ENCODE measurements at regions not wholly inside any gene's neighbourhood (a gene's known extent, or its start where the extent isn't known, plus 50 kb on each side); places are given as distances from the start of the nearest gene placed in this dataset.

GRCh38 chr13:44141725-44142539, 231.7 kb upstream of the SERP2 start:
- intact Hi-C loops (cut with DNase I) = no loop called here

DNA sequence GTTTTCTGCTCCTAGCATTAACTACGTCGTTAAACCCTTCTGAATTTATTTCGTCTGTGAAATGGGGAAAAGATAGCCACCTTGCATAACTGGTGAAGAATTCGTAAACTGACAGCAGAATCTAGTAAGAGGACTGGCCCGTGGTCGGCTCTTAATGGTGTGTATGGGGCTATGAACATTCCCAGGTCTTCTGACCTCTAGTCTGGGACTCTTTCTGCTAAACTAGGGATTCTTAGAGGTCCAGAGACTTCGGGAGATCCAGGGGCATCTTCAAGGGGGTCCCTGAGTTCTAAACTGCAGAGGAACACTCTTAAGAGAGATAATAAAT, 231.1 kb upstream of the SERP2 start:
- H3K4me1 ChIP-seq = peaks cover 10% of the 10 kb centered on the region
- DNase-seq (no peak), ATAC-seq (peak in 1 of 2 donors; percentile 10)
- peak overlapping the region; percentile 54 for H3K4me3 ChIP-seq
- no peaks in the 10 kb centered on the region for H3K9me3 ChIP-seq
- no peaks in the 10 kb centered on the region for H3K27me3 ChIP-seq (ENCODE audit: low read depth)
- TF ChIP-seq CTCF (IDR thresholded peaks at IDR 0.05) = no peak
- H3K36me3 ChIP-seq = no peaks in the 10 kb centered on the region
- H3K27ac ChIP-seq = peak overlapping the region; percentile 99
- intact Hi-C loops (cut with DNase I) = no loop called here

More at GRCh38 chr13:44141725-44142539, 231.7 kb upstream of the SERP2 start:
- Histone ChIP-seq H3K4me1 (peaks cover 10% of the 10 kb centered on the region), H3K36me3 (no peaks in the 10 kb centered on the region), H3K27ac (peak overlapping the region; percentile 99), H3K4me3 (peak overlapping the region; percentile 62), H3K27me3 (ENCODE audit: low read depth) (no peaks in the 10 kb centered on the region), H3K9me3 (no peaks in the 10 kb centered on the region)
- ATAC-seq = peak; percentile 99 to 100
- TF ChIP-seq CTCF (IDR thresholded peaks at IDR 0.05) = peak; percentile 9
- DNase-seq = peak; percentile 99

DNA sequence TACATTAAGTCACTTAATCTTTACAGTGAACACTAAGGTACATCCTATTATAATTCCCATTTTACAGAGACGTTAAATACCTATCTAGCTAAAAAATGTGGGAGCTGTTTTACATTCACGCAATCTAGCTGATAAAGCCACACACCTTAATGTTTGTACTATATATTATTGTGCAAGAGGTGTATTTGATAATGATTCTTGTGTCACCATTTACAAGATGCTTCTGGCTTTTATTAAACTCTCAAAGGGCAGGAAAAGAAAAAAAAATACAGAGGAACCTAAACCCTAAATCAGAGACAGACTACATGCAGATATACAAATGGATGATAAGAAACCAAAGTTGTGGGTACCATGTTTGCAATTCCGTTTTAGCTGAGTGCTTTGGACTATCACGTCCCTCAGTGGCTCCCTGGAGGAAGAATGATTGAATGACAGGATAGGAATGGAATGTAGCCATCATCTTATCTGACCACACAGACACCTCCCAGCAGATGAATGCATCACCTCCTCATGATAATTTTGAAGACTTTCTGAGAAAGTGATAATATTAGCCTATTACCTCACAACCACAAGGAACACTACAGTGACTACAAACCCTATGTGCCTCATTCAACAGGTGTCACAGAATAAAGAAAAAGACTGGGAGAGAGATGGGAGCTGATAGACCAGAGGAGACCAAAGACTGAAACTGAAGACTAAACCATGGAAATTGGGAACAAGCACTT, 230.5 kb upstream of the SERP2 start:
- ATAC-seq (no peak), DNase-seq (no peak)
- no peak for TF ChIP-seq CTCF (IDR thresholded peaks at IDR 0.05)
- H3K4me3 ChIP-seq = peak overlapping the region; percentile 54
- no peaks in the 10 kb centered on the region for H3K36me3 ChIP-seq
- H3K9me3 ChIP-seq = no peaks in the 10 kb centered on the region
- intact Hi-C loops (cut with DNase I) = no loop called here
- H3K27me3 ChIP-seq (ENCODE audit: low read depth) = no peaks in the 10 kb centered on the region
- H3K27ac ChIP-seq = no peak overlapping the region
- H3K4me1 ChIP-seq = peaks cover 10% of the 10 kb centered on the region

DNA sequence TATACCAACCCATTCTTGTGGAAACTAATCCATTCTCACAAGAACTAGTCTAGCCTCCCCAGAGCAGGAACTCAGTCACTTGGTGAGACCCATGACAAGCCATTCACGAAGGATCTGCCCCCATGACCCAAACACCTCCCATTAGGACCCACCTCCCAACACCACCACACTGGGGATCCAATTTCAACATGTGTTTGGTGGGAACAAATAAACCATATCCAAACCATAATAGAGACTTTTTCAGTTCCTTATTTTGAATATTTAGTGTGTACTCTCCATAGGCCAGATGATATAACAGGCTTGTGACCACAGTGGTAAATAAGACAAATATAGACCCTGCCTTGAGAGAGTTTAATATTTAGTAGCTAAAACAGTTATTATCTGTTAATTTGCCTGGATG, 227.5 kb upstream of the SERP2 start:
- Histone ChIP-seq H3K36me3 (no peaks in the 10 kb centered on the region), H3K27ac (no peak overlapping the region), H3K4me3 (no peak overlapping the region), H3K9me3 (no peaks in the 10 kb centered on the region), H3K4me1 (peaks cover 3% of the 10 kb centered on the region), H3K27me3 (ENCODE audit: low read depth) (no peaks in the 10 kb centered on the region)
- ATAC-seq (no peak), DNase-seq (no peak)
- no peak for TF ChIP-seq CTCF (IDR thresholded peaks at IDR 0.05)
- intact Hi-C loops (cut with DNase I) = no loop called here

- Histone ChIP-seq H3K27me3 (ENCODE audit: low read depth) (no peaks in the 10 kb centered on the region), H3K4me1 (no peaks in the 10 kb centered on the region), H3K9me3 (no peaks in the 10 kb centered on the region), H3K4me3 (no peak overlapping the region), H3K36me3 (no peaks in the 10 kb centered on the region), H3K27ac (no peak overlapping the region)
- intact Hi-C loops (cut with DNase I) = no loop called here
- no peak for TF ChIP-seq CTCF (IDR thresholded peaks at IDR 0.05)
- ATAC-seq (no peak), DNase-seq (no peak)
These were observed 226.4 kb upstream of the SERP2 start for GRCh38 chr13:44147233-44147632.

All from lower lobe of right lung (tissue), 2 donors.